ENCODE measurements at regions not wholly inside any gene's neighbourhood (a gene's known extent, or its start where the extent isn't known, plus 50 kb on each side); places are given as distances from the start of the nearest gene placed in this dataset.

GRCh38 chr2:9096761-9097160 is 93.3 kb upstream of the MBOAT2 start:
- TF ChIP-seq CTCF (IDR thresholded peaks at IDR 0.05; ENCODE audit: low read length) (no peak), EZH2 (IDR thresholded peaks at IDR 0.05; ENCODE audit: borderline replicate concordance, low read length) (no peak)
